Adrenal gland (tissue), 9 donors: ENCODE measurements at regions not wholly inside any gene's neighbourhood (a gene's known extent, or its start where the extent isn't known, plus 50 kb on each side); places are given as distances from the start of the nearest gene placed in this dataset.

Experiments
- DNase-seq, 7 donors: peaks; one replicate each; pipeline ENCODE4 v3.0.0-alpha.2; 2019 to 2020
- H3K27ac ChIP-seq, 5 donors: fragments of 200-600 bp; sonication (generic) in 4 of 5; 1 replicate in 3 of 5; 2 replicates in 2 of 5; pipeline versions ENCODE4 v1.5.1 to v1.8.0; 2016 to 2020; ENCODE audit warnings: mild to moderate bottlenecking in 1 of 5
- H3K27me3 ChIP-seq: fragments of 200-600 bp; 2 replicates; pipeline ENCODE4 v1.8.0; 2021
- H3K36me3 ChIP-seq, 2 donors: fragments of 200-600 bp; replicated peaks in 1 of 2; 1 replicate in 1 of 2; 2 replicates in 1 of 2; pipeline versions ENCODE4 v1.5.1 to v1.8.0; 2018 to 2022
- H3K4me1 ChIP-seq, 2 donors: fragments of 200-600 bp; replicated peaks in 1 of 2; 1 replicate in 1 of 2; 2 replicates in 1 of 2; pipeline versions ENCODE4 v1.5.1 to v1.8.0; 2018 to 2021
- H3K4me3 ChIP-seq, 4 donors: fragments of 200-600 bp; sonication (generic) in 3 of 4; one replicate each; pipeline ENCODE4 v1.5.1; 2016 to 2018
- H3K9me3 ChIP-seq, 3 donors: fragments of 200-600 bp; sonication (generic) in 1 of 3; replicated peaks in 1 of 3; 1 replicate in 2 of 3; 2 replicates in 1 of 3; pipeline versions ENCODE4 v1.5.1 to v1.8.0; 2016 to 2021
- CTCF ChIP-seq, 6 experiments: fragments of 450-650 bp in 4 of 6; fragments of 200-600 bp in 2 of 6; sonication (generic) in 1 of 6; IDR thresholded peaks; 1 replicate in 5 of 6; 2 replicates in 1 of 6; pipeline versions ENCODE4 v1.5.1 to v1.8.0; 2016 to 2021; ENCODE audit warnings: antibody characterized with exemption in 6 of 6, mild to moderate bottlenecking in 2 of 6, moderate library complexity in 1 of 6
- POLR2A ChIP-seq, 2 donors: fragments of 450-650 bp; IDR thresholded peaks; one replicate each; pipeline ENCODE4 v1.6.1; 2017; ENCODE audit warnings: antibody characterized with exemption in 2 of 2, mild to moderate bottlenecking in 2 of 2, moderate library complexity in 1 of 2
- WGBS, 4 donors: extraction: QIAGEN DNeasy Blood & Tissue Kit in 2 of 4; methylation state at CpG; one replicate each; pipeline versions ENCODE4 v1.1.5 to v1.1.7; 2013 to 2017; 5-methylcytosine and 5-hydroxymethylcytosine counted together
- intact Hi-C, 2 donors: fragments of 100-400 bp; cut with DNase I; formaldehyde crosslinking; loops; one replicate each; pipeline versions ENCODE4 v1.14.1 to v1.15.0; 2022 to 2023
- donor health status: healthy with polysubstance abuse.
- donor health status: Bipolar disorder and iron deficiency.
- donor health status: DM: yes; HTN: yes; CAD: no.
- donor health status: DM: no; HTN: no; CAD: no.
- donor health status: DM: no; HTN: no; CAD: no.

GRCh38 chr18:44602845-44603244 lies 77.8 kb upstream of the SETBP1 start:
- intact Hi-C loops = no loop called here
- 43 to 68% (median 59%) methylated on average over 1 of the region's 1 CpG for WGBS, 4 donors
- no peak for DNase-seq

GRCh38 chr18:44609181-44609941 lies 71.3 kb upstream of the SETBP1 start:
- Histone ChIP-seq H3K27ac (no peak overlapping the region), H3K4me3 (no peak overlapping the region), H3K4me1 (no peaks in the 10 kb centered on the region), H3K27me3 (no peaks in the 10 kb centered on the region), H3K36me3 (no peaks in the 10 kb centered on the region), H3K9me3 (no peaks in the 10 kb centered on the region)
- intact Hi-C loops = no loop called here
- no peak for DNase-seq
- 47 to 53% (median 50%) methylated on average over 2 of the region's 2 CpGs for WGBS, 4 donors
- TF ChIP-seq CTCF (IDR thresholded peaks at IDR 0.05) (no peak), POLR2A (IDR thresholded peaks at IDR 0.05) (no peak)

More at GRCh38 chr18:44602845-44603244, 77.8 kb upstream of the SETBP1 start:
- Histone ChIP-seq H3K4me1 (no peaks in the 10 kb centered on the region), H3K27ac (no peak overlapping the region), H3K9me3 (no peaks in the 10 kb centered on the region), H3K36me3 (no peaks in the 10 kb centered on the region), H3K4me3 (no peak overlapping the region), H3K27me3 (no peaks in the 10 kb centered on the region)
- TF ChIP-seq CTCF (IDR thresholded peaks at IDR 0.05) (no peak), POLR2A (IDR thresholded peaks at IDR 0.05) (no peak)

GRCh38 chr18:44620812-44621211 lies 59.9 kb upstream of the SETBP1 start:
- Histone ChIP-seq H3K27me3 (no peaks in the 10 kb centered on the region), H3K36me3 (no peaks in the 10 kb centered on the region), H3K9me3 (no peaks in the 10 kb centered on the region), H3K27ac (no peak overlapping the region), H3K4me3 (no peak overlapping the region), H3K4me1 (no peaks in the 10 kb centered on the region)
- intact Hi-C loops = no loop called here
- DNase-seq = no peak
- WGBS, 4 donors = 74 to 82% (median 81%) methylated on average over 1 of the region's 1 CpG
- no peak for TF ChIP-seq CTCF (IDR thresholded peaks at IDR 0.05)
- no peak for TF ChIP-seq POLR2A (IDR thresholded peaks at IDR 0.05)

GRCh38 chr18:44624052-44624451 lies 56.6 kb upstream of the SETBP1 start:
- DNase-seq = no peak
- H3K27ac ChIP-seq = no peak overlapping the region
- no peaks in the 10 kb centered on the region for H3K27me3 ChIP-seq
- no peak for TF ChIP-seq POLR2A (IDR thresholded peaks at IDR 0.05)
- TF ChIP-seq CTCF (IDR thresholded peaks at IDR 0.05) = no peak
- no peaks in the 10 kb centered on the region for H3K4me1 ChIP-seq
- H3K4me3 ChIP-seq = no peak overlapping the region
- intact Hi-C loops = no loop called here
- H3K36me3 ChIP-seq = no peaks in the 10 kb centered on the region
- no peaks in the 10 kb centered on the region for H3K9me3 ChIP-seq
